Non-pigmented ciliary epithelial cell (primary cell): ENCODE measurements at regions not wholly inside any gene's neighbourhood (a gene's known extent, or its start where the extent isn't known, plus 50 kb on each side); places are given as distances from the start of the nearest gene placed in this dataset.

Source experiments
- DNase-seq: peaks from one replicate; pipeline ENCODE4 v3.0.0-alpha.2; 2010; ENCODE audit warnings: low read depth

DNA sequence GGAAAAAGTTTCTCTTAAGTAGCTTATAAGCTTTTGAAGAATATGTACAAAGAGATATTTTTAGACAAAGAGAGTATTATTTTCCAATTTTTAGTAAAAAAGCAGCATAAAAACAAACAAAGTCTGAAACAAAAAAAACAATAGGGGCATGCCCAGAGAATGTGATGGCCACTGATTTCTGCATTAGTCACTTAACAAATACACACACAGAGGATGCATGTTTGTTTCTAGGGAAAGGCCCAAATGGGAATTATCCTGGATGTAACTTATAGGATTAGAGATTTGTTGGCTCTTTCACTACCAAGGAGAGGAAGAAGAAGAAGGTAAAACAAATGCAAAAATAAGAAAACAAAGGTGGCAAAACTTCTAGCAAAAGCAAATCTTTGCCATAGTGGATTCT lies 95.9 kb upstream of the SCOC start:
- no peak for DNase-seq

DNA sequence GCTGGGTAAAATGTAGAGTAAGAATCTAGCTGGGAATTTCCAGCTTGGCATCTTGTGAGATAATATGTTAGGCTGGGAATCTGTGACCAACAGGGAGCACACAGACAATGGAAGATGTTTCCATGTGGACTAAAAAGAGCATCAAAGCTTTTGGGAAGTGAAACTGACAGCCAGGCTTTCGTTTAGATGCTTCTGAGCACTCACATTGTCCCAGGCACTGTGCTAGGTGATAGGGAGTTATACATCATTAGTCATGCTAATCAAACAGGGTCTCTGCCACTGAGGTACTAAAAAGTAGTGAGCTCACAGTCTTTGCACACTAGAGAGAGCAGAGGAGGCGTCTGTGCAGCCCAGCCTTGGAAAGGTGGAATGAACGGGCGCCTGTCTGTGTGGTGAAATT lies 101.9 kb upstream of the SCOC start:
- no peak for DNase-seq

DNA sequence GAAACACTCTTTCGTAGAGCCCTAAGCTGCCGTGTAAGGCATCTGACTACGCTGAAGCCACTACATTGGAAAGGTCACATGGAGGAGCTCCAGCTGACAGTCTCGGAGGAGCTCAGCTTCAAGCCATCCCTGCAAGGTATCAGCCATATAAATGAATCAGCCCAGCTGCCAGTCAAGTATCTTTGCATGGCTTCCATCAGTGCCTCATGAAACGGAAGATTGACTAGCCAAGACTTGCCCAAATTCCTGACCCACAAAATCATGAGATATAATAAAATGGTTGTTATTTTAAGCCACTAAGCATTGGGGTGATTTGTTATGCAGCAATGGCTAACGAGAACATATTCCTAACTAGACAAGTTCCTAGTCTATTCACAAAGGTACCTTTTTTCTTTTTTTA lies 104.1 kb upstream of the SCOC start:
- DNase-seq: no peak

DNA sequence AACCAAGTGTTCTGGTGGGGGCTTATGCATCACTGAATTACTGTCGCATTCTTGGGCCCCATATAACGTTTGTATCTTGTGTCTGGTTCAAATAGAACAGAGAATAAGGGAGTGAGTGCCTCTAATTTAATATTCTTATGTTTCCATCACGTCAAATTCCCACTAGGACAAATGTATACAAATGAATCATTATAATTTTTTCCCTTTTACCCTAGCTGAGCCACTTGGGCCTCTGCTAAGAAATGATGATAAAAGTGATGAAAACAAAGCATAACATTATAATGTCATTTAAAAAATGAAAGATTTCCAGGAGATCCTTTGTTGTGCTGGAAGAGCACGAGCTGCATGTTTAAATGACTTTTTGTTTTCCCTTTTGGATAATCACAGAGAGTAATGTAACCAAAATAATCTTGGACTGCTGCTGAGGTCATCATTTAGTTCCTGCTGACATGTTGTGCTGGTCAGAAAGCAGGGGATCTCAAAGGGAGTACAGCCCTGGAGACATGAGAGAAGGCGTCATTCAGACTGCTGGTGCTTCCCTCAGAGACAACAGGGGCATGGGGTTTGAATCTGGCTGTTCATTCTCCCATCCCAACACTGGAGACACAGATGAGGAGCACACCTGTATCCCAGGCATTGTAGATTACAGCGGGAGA lies 105.1 kb upstream of the SCOC start:
- no peak for DNase-seq

DNA sequence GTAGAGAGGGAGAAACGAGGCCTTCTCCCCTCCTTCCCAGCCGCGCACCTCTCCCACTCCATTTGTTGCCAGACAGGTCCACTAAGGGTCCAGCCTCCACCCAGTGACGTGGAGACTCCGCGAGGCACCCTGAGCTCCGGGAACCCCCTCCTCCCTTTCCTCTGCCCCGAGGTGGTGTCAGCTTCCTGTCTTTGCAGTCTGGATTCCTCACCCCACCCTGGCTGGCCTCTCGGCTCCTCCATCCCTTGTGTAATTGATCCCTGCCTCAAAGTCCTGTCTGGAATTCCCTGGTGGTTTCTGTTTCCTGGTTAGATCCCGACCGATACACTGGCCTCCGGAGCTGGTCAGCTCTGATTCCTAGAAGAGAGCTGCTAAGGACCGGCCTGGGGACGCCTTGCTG lies 105.9 kb upstream of the SCOC start:
- DNase-seq: no peak

DNA sequence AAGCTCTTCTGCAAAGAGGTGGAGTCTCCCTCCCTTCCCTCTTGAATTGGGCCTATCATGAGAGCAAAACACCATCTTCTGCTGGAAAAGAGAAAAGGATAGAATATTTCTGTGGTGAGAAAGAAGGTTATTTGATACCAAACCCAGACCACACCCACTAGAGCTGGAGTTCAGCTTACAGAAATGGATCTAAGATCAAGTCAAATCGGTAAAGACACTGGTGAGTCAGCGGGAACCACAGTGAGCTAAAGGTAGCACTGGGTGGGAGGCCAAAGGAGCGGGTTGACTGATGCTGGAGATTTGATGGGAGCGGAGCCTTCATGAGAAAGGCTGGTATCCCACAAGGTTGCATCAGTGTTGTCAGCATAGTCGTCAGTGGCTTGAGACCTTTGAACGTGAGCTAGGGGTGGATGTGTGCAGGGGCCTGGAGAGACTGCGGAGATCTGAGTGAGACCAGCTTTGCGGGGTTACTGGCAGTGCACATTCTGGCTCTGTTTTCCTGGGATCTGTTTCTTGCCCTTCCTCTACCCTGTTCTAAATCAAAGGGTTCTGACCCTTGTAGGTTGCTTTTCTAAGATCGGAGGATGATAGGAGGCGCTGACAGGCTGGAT lies 106.4 kb upstream of the SCOC start:
- DNase-seq: peak; percentile 94

DNA sequence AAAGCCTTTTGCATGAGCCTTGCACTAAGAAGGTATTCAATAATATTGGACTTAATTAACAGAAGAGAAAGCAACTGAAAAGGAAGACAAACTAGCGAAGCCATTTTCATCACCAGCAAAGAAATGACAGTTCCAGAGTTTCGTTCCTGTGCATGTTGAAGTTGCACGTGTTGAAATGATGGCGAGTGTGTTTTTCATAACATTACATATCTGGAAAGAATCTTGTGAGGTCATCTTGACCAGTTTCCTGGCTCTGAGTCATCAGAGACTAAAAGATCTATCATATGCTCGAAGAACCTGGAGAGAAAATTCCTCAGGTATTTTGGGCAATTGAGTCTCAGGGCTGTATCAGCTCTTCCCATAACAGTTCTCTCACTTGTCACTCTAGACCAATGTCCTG lies 106.2 kb upstream of the MAML3 start:
- DNase-seq: peak; percentile 71

DNA sequence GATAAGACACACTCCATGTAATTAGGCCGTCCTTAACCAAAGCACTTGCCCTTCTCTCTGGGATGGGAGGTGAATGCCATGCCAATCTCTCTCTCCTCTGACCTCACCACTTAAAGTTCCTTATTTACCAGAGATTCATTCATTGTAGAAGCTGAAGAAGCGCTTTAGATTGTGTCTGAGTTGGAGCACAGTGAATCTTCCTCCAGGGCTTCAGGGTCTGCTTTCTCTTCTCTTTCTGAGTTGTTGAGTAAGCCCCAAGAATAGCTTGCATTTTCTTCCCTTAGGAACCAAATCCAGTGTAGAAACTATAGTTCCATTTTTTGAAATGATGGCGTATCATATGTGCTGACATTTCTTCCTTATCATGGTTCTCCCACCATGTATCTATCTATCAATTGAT lies 104.5 kb upstream of the MAML3 start:
- DNase-seq: no peak

DNA sequence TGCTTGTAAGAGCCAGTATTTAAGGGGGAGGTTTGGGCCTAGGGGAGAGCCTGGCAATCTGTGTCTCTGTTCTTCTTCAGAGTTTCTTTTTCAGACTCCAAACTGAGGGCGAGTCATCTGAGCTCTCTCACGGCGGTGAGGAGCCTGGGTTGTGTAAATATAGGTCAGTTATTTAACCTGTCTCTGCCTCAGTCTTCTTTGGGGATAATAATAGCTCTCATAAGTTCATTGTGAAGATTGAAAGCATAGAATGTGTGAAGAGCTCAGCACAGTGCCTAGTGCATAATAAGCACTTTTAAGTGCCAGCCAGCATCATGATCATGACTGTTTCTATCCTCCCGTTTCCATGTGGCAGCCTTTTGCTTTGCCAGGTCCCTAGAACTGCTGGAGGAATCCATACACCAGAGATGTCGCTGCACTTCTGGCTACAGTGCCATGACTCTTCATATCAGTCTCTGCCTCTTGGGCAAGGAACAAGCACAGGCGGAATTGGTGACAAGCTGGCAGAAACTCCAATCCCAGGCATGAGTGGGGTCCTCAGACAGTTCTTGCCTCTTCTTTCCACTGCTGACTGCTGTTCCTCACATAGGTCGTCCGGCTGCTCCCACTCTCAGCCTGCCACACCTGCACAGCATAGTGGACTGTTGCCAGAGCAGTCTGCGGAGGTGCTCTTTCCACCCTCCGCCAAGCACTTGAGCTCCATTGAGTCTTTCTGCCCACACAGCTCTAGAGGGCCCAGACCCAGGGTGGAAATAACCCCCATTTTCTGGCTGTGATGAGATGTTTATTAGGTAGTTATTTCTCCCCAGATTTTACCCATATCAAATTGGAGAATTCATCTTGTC lies 103.7 kb upstream of the MAML3 start:
- no peak for DNase-seq

DNA sequence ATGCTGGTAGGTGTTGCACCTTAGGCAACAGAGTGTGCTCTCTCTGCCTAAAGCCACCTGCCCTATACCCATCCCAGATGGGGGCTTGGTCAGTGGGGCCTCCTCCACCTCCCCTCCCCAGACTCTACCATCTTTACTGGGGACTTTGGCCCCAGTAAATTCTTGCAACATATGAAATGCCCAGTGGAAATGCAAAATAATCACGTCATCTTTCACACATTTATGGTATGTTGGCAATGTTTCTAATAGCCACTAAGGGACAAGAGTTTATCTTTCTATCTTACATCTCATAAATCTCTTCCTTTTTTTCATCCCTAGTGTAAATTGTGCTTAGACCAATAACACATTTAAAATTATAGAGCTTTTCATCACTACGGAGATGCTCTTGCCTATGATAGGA lies 103.0 kb upstream of the MAML3 start:
- no peak for DNase-seq

DNA sequence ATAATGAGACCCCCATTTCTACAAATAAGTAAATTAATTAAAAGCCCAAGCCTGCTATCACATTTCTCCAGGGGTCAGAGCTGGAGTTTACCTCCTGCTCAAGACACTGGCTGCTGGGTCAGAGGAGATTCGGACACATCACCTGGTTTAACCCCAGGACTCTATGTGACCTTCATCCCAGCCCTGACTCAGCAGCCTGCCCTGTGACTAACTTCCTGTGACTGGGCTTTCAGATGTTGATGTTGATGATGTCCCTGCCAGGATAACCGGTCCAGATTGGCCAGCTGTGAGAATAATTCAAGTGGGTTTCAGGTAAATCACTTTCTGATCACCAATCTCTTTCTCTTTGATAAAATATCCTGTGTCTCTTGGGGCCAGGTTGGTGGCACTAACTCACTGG lies 102.4 kb upstream of the MAML3 start:
- DNase-seq: no peak

DNA sequence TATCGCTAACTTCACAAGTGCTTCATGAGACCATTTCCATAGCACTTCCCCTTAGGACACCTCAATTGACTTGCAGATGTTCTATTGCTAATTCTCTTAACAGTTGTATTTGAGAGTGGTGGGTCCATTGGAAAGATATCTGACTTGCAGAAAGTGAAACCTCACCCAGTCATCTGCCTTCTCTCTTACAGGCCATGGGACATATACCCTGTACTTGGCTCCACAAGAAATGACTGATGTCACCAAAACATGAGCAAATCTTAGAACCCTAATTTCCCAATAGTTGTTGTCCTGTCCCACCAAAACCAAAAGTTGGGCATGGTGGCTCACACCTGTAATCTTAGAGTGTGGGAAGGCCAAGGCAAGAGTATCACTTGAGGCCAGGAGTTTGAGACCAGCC lies 101.9 kb upstream of the MAML3 start:
- no peak for DNase-seq

DNA sequence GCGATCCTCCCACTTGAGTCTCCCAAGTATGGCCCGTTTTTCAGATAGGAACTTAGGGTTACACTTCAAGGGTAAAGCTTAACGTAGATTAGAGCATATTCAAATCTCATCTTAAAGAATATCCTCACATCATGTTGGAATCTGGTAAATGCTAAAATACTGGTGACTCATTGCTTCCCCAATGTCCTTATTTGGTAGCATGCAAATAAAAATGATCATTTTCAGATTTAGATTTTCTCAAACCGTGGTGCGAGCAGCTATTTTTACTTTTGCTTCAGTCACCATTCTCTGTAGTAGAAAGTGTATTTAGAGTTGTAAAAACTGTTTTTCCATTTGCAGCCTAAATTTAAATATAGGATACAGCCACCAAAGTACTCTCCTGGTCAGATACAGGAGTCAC lies 101.5 kb upstream of the MAML3 start:
- DNase-seq: no peak

DNA sequence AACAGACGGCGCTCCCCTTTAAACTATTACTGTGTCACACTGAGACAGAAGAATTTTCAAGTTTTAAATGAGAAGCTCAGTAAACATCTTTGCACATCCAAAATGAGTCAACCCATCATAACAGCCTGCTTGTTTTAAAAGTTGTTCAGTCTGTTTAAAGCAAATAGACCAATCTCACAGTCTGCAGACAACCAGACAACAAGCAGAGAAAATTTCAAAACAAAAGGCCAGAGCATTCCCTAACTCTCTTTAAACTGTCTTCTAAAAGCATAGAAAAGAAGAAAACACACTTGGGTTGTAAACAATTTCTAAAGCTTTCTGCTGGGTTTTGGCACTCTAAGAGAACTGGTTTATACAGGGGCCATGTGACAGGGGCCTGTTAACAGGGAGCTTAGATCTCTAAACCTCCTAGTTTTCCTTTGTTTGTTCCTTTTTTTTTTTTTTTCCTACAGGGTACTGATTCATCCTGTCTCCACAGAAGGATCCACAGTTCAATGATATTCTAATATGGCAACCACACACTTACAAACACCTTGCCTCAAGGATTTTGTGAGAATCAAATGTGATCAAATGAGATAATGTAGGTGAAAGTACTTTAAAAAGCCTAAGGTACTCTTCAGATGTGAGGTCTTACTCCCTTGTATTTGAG lies 100.8 kb upstream of the MAML3 start:
- DNase-seq: no peak

DNA sequence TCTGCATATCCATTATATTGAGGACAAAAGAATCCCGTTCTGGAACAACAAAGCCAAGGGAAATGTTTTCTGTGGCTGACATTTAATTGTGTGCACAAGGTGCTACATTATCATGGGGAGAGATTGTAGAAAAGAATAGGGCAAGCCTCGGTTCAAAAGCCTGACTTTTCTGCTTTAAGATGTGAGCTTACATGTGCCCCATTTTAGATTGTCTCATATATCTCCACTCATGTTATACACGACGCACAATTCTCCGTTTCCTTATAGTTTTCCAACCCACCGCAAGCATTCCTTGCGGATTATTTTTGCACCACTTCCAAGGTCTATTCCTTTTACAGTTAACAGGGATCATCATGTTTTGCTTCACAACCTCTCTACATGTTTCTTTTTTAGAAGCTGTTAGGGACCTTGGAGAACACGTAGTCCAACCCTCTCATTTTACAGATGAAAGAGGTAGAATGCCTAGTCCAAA lies 99.6 kb upstream of the MAML3 start:
- no peak for DNase-seq

DNA sequence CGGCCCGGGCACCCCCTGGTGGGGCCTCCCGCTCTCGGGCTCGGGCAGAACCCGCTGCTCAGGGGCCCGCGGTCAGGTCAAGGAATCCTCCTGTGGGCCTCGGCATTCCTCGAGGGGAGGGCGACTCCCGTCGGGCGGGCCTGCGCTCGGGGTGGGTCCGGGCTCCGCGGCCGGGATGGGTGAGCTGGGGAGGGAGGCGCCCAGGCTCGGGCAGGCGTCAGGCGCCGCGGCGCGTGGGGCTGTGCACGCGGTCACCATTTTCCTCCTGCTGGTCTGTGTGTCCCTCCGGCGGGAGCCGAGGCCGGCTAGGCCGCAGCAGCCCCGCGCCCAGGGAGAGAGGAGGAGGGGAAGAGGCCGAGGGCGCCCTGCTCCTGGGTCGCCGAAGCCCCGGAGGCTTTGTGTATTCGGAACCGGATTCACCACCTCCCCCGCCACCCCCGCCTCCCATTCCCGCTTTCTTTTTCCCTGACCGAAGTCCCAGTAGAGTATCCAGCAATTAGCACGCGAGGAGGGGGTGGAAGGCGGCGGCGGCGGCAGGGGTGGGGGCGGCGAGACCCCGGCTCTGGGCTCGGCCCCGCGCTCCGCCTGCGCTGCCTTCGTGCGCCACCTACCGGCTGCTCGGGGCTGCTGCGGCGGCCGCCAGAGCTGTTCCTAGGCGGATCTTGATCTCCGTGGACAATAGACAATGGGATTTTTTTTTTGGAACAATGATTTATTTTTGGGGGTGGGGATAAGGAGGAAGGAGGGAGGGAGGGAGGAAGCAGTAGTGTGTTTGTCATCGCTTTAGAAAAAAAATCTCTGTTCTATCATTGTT lies 99.0 kb upstream of the MAML3 start:
- DNase-seq: no peak

DNA sequence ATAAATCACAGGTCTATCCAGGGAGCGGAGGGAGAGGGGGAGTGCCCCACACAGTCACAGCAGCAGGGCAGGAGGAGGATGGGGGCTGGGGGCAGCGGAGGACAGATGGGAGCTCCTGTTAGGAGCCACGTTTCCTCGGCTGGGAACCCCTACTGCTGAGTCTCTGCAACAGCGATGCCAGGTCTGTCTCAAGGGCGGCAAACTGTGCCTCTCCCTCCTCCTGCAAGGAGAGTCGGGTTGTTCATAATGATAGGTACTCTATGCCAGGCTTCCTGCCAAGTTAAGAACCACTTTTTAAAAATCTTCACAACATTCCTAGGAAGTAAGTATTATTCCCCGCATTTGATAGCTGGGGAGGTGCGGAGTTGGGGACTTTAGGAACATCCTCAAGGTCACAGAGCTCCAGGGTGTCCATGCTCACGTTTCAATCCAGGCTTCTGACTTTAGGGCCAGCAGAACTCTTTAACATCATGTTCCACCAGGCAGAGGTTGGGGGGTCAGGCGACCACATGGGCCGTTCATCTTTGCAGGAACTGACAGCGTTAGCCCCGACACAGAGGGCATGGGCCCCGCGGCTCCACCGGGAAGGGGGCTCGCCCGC lies 98.3 kb upstream of the MAML3 start:
- DNase-seq: no peak

DNA sequence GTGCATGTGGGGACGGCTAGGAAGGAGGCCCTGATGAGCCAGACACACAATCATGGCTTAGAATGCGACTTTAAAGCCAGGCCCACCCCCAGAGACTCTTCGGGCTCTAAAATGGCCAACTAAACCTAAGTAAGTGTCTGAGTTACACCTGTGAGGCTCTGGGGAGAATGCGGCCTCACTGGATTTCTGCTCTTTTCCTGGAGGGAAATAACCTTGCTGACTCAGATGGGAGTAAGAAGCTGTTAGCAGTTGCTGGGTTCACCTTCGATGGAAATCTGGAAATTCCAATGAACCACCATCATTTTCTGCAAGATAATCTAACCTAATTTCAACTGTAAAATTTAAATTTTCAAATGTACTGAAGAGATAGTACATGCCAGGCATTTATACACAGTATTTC lies 97.6 kb upstream of the MAML3 start:
- no peak for DNase-seq

DNA sequence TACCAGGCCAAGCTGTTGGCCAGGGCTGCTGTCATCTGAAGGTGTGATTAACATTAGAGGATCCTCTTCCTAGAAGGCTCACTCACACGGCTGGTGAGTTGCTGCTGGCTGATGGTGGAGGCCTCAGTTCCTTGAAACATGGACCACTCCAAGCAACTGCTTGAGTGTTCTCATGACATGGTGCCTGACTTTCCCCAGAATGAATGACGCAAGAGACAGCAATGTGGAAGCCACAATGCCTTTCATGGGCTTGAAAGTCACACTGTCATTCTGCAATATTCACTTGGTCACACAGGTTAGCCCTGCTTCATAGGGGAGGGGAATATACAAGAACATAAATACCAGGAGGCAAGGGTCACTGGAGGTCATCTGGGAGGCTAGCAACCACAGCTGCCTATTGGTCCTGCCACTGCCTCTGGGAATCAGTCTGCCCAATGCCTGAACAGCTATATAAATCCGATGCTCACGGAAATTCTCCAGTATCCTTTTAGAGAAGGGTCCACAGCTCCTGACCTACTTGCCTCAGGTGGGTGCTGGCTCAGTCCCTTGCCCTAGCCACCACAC lies 97.1 kb upstream of the MAML3 start:
- no peak for DNase-seq

DNA sequence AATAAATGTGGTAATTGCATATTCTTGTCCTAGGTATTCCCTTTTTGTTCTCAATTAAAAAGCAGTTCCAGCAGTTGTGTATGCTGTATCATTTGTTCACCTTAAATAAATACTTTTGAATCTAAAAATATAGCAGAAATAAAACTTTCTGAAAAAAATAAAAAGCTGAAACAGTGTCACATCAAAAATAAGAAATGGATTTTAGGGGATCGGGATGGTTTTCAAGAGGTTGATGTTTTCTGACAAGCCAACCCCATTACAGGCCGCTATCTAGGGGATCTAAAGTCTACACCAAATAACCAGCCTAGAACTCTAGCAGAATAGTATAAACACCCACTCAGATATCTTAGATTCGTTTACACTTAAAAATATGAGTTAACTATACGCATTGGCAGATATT lies 95.4 kb upstream of the MAML3 start:
- DNase-seq: no peak

DNA sequence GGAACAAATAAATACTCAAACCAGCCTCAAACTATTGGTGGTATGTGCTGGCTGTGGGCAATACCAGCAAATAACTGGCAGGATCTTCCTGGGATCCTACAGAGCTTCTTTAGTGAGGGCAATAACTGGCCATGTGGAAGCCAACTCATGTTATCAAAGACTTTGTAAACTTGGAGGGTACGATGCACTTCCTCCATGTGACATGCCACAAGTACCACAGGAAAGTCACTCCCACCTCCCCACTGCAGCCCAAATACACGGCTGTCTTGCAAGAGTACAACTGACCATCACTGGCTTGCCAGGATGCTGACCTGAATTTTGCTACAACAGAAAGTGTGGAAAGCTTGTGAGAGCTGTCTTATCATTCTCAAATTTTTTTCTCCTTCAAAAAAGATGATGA lies 93.3 kb upstream of the MAML3 start:
- no peak for DNase-seq
